NAMALWA (cell line): ENCODE measurements at regions not wholly inside any gene's neighbourhood (a gene's known extent, or its start where the extent isn't known, plus 50 kb on each side); places are given as distances from the start of the nearest gene placed in this dataset.

Experiments used
- DNase-seq: peaks from one replicate; pipeline ENCODE4 v3.0.0-alpha.2; 2015; ENCODE audit warnings: low spot score

DNA sequence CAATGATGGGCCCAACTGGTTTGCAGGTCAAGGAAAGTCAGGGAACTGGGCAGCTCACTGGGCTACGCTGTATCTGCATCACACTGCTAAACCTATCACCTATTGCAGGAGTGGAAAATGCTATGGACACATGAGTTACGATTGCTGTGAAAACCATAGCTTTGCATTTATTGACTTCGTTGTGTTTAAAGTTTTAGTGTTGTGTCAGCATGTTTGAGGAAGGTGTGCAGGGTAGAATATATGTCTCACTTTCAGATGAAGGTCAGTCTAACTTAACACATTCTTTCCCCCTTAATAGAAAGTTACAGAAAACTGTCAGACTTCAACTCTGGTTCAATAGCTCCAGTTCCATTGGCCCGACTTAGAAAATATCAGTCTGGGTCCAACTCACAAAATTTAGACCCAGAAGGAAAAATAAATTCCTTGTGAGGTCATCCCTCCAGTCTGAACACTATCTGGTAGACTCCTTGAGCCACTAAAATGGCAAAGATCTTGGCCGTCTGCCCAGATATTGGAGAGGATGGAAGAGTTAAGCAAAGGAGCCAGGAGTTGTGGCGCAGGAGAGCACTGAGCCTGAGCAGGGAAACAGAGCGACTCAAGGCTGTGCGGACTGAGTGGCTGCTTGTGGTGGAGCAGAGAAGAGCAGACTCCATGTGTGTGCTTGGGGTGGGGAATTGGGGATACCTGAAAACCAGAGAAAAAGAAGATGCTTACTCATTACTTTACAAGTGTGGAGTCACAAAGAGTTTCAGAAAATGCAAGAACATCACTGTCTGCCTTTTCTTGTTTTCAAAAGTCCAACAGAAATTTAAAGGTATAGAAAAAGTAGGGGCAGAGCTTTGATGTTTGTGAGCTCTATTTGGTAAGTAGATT, 518.5 kb downstream of the FGF9 start:
- DNase-seq = no peak

DNA sequence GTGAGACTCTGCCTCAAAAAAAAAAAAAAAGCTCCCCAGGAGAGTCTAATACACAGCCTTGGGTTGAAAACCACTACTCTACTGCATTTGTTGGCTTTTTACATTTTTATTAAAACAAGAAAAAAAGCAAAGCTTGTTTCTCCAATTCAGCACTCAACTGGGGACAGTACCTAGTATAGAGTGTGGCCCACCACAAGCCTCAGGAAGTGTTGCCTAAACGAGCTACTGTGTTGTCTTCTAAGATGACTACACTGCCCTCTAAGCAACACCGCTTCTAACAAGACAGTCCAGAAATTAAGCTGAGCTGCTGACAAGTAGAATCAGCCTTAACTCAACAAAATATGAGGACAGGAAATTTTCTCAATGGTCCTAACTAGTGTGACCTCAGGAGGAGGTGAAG, 522.2 kb downstream of the FGF9 start:
- DNase-seq = no peak

DNA sequence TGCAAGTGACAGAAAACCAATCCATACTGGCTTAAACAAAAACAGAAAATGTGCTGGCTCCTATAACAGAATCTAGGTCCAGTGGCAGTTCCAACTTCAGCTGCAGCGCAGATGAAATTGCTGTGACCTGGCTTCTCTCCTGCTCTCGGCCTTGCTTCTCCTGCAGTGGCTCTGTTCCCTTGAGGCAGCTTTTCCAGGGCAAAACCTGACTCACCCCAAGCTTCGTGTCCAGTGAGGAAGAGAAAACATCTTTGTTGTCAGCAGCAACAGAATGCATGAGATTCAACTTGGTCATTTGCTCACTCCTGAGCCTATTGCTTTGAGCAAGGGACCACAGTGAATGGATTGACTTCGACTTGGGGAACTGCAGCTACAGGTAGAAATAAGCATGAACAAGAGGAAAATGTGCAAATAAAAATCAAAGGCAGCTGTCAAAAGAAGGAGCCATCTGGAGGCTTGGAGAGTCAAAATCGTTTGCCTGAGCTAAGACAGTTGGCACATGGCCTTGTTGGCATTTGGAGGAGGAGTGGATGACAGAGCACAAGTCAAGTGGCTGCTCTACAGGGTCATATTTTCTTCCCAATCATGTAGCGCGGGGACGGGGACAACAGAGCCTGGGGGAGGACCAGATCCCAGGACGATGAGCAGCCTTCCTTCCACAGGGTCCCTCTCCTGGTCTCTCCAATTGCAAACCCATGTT, 523.4 kb downstream of the FGF9 start:
- DNase-seq = no peak

DNA sequence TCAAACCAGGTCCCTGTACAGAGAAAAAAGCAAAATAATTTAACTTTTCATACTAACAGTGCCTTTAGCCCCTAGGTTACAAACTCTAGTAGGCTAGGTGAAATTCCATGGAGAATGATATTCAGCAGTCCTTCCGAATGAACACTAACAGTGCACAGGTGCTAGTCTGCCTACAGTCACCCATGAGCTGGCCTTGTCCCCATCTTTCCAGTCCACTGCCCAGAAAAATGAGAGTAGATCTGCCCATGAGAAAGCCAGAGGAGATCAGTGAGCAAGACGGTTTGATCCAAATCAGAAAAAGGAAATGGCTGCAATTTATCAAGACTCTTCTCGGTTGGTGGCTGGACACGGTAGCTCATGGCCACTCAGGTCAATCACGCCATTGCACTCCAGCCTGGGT, 524.9 kb downstream of the FGF9 start:
- DNase-seq = no peak

DNA sequence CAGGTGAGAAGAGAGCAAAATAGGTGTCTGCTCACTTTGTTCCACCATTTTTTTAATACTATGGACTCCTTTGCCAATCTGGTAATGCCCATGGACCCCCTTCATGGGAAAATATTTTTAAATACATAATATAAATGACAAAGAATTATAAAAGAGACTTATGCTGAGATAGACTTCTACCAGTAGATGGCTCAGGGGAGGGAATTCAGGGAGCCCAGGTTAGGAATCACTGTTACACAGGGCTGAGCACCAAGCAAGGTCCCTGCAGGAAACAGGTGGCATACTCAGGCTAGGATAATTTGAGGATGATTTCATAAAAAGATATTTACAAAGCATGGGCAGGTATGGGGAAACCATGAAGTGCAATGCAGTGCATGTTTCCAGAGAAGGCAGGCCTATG, 525.9 kb downstream of the FGF9 start:
- no peak for DNase-seq

DNA sequence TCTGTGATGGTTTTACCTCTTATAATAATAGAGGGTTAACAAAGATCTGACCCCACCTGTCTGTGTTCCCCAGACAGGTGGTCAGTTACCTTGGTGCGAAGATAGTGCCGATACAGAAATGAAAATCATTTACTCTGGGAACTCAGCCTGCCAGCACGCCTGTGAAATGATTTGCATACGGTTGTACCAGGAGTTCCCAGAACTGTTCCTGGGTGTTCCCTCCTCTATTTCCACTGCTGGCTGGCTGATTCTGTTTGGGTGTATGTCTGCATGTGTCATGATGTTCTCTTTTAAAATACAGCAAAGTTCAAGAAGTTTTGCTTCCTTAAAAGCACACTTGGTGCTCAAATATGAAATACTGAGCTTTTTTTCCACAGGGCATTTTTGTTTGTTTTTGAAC, 527.1 kb downstream of the FGF9 start:
- no peak for DNase-seq

DNA sequence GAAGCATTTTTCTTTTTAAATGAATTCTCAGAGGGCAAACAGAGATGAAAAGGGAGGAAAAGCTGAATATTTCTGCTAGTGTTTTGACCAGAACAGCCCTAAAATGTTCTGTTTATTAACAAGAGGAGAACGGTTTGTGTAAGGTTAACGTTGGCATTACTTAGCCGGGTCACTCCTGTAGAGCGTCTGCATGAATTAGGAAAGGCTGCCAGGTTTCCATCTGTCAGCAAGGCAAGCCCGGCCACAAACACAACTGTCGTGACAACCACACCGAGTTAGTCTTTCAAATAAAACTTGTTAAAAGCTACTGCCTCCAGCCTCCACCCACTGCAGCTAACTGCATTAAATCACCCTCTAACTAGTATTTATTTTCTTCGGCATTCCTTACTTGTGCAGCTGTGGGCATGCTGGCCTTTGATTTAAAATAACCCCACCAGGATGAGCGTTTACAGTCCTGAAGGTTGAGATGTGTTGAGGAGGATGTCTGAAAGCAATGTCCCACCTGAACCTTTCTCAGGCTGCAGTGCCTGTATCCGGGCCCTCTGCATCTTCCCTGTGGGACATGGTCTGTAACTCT, 527.9 kb downstream of the FGF9 start:
- DNase-seq = no peak

DNA sequence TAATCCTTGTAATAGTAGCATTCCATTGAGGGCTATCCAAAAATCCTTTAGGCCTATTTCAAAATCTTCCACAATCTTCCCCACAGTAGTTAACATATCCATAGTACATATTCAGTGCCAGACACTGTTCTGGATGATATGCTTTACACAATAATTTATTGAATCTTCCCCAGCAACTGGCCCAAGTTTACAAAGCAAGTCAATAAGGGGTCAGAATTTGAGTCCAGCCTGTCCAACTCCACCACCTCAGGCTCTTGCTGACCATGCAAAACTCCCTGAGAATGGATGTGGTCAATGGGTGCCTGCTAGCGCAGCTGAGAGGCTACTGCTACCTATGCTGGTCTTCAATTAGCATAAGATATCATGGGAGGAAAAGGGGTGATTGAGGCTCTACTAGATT, 529.6 kb downstream of the FGF9 start:
- no peak for DNase-seq

DNA sequence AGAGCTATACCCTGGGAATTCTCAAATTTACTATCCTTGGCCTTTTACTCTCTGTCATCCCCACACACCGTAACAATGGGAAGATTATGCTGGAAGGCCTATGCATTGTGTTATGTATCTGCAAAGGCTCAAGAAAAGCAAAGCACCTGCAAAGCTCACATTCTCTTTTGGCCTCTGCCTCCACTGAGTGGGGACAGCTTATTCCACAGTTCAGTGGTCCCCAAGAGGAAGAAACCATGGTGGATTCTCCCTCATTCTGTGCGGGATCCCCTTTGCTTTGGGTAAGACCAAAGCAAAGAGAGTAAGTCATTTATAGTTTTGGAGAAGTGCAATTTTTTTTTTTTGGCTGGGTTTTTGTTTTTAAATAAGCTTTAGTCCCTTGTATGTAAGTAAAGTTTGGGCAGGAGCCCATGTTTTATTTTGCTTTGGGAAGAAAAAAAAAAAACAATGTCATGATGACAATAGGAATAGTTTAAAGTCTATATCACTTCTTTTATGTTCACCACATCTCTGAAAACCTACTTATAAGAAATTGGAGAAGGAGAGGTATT, 530.6 kb downstream of the FGF9 start:
- no peak for DNase-seq

DNA sequence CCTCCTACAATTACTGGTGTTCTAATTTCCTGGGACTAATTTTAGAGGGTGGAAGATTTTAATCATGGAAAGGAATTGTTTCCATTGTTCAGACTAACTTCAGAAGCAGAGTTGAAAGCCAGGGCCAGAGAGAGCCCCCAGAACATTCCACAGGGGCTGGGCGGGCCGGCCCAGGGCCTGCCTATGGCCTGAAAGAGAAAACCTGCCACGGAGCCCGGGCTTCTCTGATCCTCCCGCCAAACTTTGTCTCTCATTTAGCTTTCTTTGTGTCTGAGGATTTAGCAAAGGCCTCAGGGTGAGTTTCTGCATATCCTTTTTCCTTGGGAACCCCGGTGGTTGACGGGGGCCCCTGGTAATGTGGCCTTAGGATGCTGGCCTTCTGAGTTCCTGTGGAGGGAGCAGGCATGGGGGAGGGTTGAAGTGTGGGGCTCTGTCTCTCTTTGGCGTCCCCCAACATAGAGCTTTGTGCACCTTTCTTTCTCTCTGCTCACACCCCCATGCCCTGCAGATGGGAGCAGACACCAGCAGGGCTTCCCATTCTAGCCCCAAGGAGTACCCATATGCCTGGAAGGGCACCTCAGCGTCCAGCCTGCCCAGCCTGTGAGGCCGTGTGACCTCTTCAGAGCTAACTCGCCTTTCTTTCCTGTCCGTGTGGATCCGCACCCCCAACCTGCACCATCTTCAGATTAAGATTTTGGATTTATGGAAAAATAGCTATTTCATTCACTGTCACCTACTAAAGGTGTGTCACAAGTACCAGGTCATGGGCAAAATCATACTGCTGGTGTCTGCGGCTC, 539.5 kb downstream of the FGF9 start:
- DNase-seq = no peak

DNA sequence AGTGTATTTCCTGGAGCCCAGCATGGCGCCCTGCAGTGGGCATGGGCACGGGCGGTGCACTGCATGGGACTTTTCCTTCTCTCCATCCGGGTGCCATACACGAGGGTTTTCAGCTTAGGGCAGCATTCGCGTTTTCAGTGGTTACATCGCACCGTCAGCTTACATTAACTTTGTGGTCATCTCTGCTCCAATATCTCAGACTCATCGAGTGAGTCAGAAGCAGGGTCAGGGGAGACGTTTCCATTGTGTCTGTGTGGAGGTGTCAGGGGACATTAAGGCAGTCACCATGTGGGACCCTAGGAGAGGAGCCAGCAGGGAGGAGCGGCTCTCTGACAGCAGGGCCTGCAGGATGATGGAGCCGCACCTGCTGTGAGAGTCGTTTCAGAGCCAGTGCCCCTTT, 541.0 kb downstream of the FGF9 start:
- DNase-seq = no peak

DNA sequence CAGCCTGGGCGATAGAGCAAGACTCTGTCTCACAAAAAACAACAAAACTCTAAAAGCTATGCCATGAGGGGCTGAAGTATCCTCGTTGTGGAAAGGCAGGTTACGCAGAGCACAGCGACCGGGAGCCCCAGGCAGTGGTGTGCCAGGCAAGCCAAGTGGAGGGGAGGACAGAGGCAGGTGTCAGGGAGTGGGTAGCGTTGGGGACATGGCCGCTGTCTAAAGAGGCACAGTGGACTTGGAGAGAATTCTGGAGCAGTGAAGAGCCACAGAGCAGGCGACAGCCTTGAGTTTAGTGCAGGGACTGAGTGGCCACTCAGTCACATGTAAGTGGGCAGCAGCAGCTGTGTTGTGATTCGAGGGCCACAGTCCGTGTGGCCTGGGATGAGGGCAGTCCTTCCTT, 541.7 kb downstream of the FGF9 start:
- no peak for DNase-seq

DNA sequence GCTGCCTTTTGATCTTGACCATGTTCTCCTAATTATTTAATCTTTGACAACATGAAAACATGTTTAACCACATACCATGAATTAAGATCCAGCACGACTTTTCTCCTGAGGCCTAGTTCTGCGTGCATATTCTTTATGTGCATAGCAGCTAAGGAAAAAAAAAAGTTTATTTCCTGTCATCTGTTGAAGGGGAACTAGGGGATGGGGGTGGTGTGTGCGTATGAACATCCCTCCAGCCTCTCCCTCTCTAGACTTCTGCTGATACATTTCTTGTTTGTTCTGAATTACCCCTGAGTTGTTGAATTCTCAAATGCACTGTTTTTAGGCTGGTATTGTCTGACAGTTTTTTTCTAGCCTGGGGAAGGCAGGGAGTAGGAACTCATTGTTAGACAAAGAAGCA, 543.3 kb downstream of the FGF9 start:
- DNase-seq = no peak

DNA sequence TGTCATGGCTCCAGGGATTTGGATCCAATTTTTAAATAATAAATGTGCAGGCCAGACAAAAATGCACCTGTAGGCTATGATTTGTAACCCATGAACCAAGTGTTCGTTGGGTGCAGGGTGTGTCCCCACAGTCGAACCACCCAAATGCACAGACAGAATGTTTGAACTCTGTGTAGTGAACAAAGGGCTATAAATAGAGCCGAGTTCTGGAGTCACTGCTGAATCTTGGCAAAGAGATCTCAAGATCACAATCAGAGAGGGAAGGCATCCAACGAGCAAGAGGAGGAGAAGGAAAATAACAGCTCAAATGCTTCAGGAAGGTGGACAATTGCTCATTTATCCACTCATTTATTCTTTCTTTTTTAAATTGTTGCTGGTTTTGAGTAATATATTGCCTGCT, 547.9 kb downstream of the FGF9 start:
- no peak for DNase-seq

DNA sequence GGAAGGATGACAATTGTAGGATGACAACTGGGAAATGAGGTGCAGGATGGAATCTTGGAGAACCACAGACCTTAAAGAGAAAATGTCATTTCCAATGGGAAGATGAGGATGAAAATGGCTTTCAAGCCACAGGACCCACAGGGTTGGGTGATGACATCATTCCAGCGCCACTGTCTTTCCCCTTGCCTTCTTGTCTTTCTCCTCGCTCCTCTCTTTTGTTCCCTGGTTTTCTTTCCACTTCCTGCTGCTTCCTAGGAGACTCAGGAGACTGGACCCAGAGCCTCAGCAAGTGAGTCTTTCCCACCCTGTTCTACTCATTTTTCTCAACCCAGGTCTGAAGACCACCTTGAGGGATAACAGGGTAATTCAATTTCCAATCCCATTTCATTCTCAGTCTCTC, 548.8 kb downstream of the FGF9 start:
- no peak for DNase-seq

DNA sequence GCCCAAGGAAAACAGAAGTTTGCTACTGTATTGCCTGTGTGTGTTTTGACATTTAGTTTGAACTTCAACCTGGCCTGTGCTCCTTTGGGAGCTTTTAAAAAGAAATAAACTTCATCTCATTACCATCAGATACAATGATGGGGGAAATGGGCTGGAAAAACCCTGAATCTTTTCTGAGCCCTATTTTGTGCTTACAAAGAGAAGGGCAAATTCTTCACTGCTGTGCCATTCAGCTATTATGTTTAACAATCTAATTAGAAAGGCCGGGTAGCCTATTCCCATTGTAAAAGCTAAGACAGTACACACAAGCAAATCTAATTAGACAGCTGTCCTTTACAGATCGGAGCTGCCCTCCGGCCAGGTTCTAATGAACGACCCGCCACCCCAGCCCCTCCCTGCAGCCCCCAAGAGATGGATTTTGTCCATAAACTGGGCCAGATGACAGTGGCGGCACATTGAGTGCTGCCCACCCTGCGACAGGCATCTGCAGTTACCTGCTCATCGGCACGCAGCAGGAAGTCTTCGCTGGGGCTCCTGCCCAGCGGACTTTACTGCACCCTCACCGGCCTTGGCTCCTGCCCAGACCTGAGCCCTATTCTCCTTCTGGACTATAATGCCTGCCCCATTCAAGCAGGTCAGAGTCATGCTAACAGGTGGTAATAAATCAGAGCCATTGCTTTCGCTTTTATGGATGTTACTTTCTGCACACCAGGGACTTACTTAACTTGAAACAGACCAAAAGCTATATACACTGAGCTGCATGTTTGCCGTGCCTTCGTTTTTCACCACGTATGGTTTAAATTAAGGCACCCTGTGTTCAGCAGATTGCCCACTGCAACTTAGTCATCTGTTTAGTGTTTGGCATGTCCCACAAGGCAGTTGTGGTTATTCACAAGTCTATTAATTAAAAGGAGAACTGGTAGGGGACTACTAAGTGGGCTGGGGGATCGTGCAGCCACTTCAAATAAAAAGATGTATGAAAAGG, 549.6 kb downstream of the FGF9 start:
- no peak for DNase-seq

DNA sequence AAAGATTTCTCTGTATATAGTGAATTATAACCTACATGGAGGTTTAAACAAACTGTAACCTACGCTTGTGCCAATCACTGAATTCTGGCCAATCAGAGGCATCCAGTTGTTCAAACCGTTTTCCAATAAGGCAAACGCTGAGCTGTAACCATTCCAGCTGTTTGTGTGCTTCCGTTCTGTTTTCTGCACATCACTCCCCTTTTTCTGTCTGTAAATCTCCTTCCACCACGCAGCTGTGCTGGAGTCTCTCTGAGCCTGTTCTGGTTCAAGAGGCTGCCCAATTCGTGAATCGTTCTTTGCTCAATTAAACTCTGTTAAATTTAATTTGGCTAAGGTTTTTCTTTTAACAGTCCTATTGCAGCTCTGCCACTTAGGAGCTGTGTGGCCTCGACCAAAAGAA, 552.5 kb downstream of the FGF9 start:
- DNase-seq = no peak

DNA sequence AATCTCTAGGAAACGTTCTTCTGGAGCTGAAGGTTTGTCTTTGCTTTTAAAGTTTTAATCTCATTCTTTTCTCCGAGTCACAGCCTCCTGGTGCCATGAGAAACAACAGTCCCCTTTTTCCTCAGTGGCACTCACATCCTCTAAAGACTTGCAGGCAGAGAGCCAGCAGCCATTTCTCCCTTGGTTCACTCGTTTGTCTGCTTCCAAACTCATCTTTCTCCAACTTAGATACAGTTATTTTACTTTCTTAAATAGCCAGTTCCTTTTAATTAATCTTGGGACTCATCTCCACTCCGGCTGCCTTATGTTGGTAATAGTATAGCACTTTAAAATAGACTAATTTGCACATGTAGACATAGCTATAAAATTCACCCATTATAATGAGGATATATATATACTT, 555.2 kb downstream of the FGF9 start:
- DNase-seq = no peak

DNA sequence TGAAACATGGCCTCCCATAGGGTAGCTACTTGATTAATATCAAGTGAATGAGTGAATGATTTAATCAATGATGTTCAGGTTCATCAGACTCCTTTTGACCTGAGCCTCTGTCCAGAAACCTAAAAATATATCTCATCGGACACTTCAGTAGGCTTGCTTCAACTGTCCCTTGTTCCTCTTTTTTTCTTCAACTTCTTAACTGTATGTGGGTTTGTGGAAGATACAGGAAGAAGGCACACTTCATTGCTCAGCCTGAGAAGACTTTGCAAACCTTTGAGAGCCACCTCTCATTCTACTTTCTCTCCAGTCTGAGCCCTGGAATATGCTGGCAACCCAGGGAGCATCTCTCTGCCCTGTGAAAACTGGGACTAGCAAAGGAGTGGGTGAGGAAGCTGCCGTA, 557.0 kb downstream of the FGF9 start:
- no peak for DNase-seq

DNA sequence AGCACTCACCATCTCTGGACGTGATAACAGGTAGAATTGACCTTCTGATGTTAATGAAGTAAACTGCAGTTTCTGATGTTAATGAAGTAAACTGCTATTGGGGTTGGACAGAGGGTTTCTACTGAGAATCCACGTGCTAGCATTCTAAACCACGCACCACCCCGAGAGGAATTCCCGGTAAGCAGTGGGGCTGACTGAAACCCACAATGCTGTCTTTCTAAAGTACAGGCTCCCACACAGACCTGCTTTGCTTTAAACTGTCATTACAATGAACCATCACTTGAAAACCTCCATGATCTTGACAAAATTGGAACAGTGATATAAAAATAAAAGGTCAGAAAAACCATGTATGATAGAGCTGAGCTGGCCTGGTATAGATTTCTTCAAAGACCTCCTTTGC, 559.0 kb downstream of the FGF9 start:
- no peak for DNase-seq

DNA sequence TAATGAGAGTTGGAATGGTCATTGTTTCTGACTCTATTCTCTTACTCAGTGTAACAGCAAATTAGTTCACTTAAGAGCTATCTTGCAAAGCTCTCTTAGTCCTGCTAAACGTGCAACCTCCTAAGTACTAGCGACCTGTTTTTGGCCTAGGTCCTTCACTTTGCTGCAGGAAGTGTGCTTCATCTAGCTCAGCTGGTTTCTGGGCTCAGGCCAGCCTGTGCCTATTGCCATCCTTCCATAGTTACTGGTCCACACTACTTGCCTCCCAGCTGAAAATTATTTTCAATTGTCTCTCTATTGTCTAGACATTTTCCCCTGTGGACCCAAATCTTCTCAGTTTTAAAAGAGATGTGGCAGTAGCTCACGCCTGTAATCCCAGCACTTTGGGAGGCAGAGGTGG, 561.3 kb downstream of the FGF9 start:
- DNase-seq = no peak
